ENCODE measurements at regions not wholly inside any gene's neighbourhood (a gene's known extent, or its start where the extent isn't known, plus 50 kb on each side); places are given as distances from the start of the nearest gene placed in this dataset.

- TF ChIP-seq CTCF (IDR thresholded peaks at IDR 0.05; ENCODE audit: poor library complexity) (no peak), EZH2 (IDR thresholded peaks at IDR 0.05; ENCODE audit: borderline replicate concordance) (no peak), EZH2phosphoT487 (IDR thresholded peaks at IDR 0.05; ENCODE audit: low read depth, severe bottlenecking, unreplicated experiment) (no peak)
Observed at GRCh38 chr12:40598073-40598472, 94.2 kb upstream of the CNTN1 start.
